A549 (cell line): ENCODE measurements at regions not wholly inside any gene's neighbourhood (a gene's known extent, or its start where the extent isn't known, plus 50 kb on each side); places are given as distances from the start of the nearest gene placed in this dataset.

Source experiments
- BHLHE40 ChIP-seq: IDR thresholded peaks from 2 replicates; pipeline ENCODE4 v1.6.1; 2012; ENCODE audit warnings: low read depth, low read length, inconsistent platforms
- CBX2 ChIP-seq: fragments of 200-600 bp; sonication (generic); IDR thresholded peaks from 2 replicates; pipeline ENCODE4 v1.6.1; 2016; ENCODE audit warnings: low read depth, mild to moderate bottlenecking, borderline replicate concordance
- CHD2 ChIP-seq: fragments of 150-350 bp; IDR thresholded peaks from 2 replicates; pipeline ENCODE4 v1.6.1; 2014; ENCODE audit warnings: low read length; ENCODE audit not compliant: partially characterized antibody
- CTCF ChIP-seq: fragments of >200 bp; sonication (Bioruptor Twin); formaldehyde crosslinking; IDR thresholded peaks from 3 replicates; pipeline ENCODE4 v1.5.1; 2016
- EP300 ChIP-seq, 2 experiments: fragments of >200 bp; sonication (Bioruptor Twin); formaldehyde crosslinking; IDR thresholded peaks; 2 replicates in 1 of 2; 3 replicates in 1 of 2; pipeline ENCODE4 v1.6.1; 2016 to 2017
- FOSL2 ChIP-seq, 2 experiments: fragments of 450-650 bp in 1 of 2; fragments of >200 bp in 1 of 2; sonication (Bioruptor Twin) in 1 of 2; formaldehyde crosslinking; IDR thresholded peaks; 2 replicates each; pipeline versions ENCODE4 v1.5.0 to v1.6.1; 2016 to 2020; ENCODE audit warnings: mild to moderate bottlenecking in 1 of 2, moderate library complexity in 1 of 2
- RAD21 ChIP-seq, 2 experiments: fragments of >200 bp in 1 of 2; sonication (Bioruptor Twin) in 1 of 2; formaldehyde crosslinking in 1 of 2; IDR thresholded peaks in 1 of 2; conservative IDR thresholded peaks in 1 of 2; 2 replicates in 1 of 2; 3 replicates in 1 of 2; pipeline ENCODE4 v1.6.1; 2012 to 2018; ENCODE audit warnings: inconsistent platforms in 1 of 2

- no peak for TF ChIP-seq CHD2
- no peak for TF ChIP-seq CBX2
- no peak for TF ChIP-seq EP300 (IDR thresholded peaks at IDR 0.05)
- no peak for TF ChIP-seq CTCF
- TF ChIP-seq FOSL2 (IDR thresholded peaks at IDR 0.05) = no peak
- TF ChIP-seq FOSL2 (CRISPR knock-in tag; IDR thresholded peaks at IDR 0.05) = no peak
- TF ChIP-seq BHLHE40 = no peak
- no peak for TF ChIP-seq RAD21 (conservative IDR thresholded peaks at IDR 0.05 in 1 of 2, IDR thresholded peaks at IDR 0.05 in 1 of 2)
Observed at GRCh38 chr6:90386399-90387382, 90.0 kb upstream of the BACH2 start.
